Peyer's patch (tissue), 4 donors: ENCODE measurements at regions not wholly inside any gene's neighbourhood (a gene's known extent, or its start where the extent isn't known, plus 50 kb on each side); places are given as distances from the start of the nearest gene placed in this dataset.

Experiments used
- DNase-seq, 3 donors: peaks; one replicate each; pipeline ENCODE4 v3.0.0-alpha.2; 2017 to 2019
- H3K27ac ChIP-seq, 4 donors: fragments of 200-600 bp; sonication (generic); one replicate each; pipeline ENCODE4 v1.5.1; 2016 to 2019
- H3K27me3 ChIP-seq, 2 donors: fragments of 200-600 bp; sonication (generic); one replicate each; pipeline ENCODE4 v1.5.1; 2019
- H3K36me3 ChIP-seq, 3 donors: fragments of 200-600 bp; sonication (generic); one replicate each; pipeline ENCODE4 v1.5.1; 2016 to 2019
- H3K4me1 ChIP-seq, 4 donors: fragments of 200-600 bp; sonication (generic); one replicate each; pipeline ENCODE4 v1.5.1; 2016 to 2019
- H3K4me3 ChIP-seq, 4 donors: fragments of 200-600 bp; sonication (generic); 1 replicate in 3 of 4; 2 replicates in 1 of 4; pipeline ENCODE4 v1.5.1; 2016 to 2019; ENCODE audit warnings: mild to moderate bottlenecking in 1 of 4
- H3K9me3 ChIP-seq, 4 donors: fragments of 200-600 bp; sonication (generic); one replicate each; pipeline ENCODE4 v1.5.1; 2016 to 2019; ENCODE audit warnings: mild to moderate bottlenecking in 1 of 4
- CTCF ChIP-seq, 6 experiments: fragments of 450-650 bp in 4 of 6; fragments of 200-600 bp in 2 of 6; sonication (generic) in 1 of 6; IDR thresholded peaks; one replicate each; pipeline ENCODE4 v1.5.1; 2017 to 2019; ENCODE audit warnings: antibody characterized with exemption in 6 of 6, mild to moderate bottlenecking in 3 of 6, moderate library complexity in 1 of 6
- POLR2A ChIP-seq, 2 donors: fragments of 450-650 bp; IDR thresholded peaks; one replicate each; pipeline ENCODE4 v1.5.1; 2017; ENCODE audit warnings: antibody characterized with exemption in 2 of 2, mild to moderate bottlenecking in 2 of 2, moderate library complexity in 2 of 2

- no peaks in the 10 kb centered on the region for H3K36me3 ChIP-seq
- no peak overlapping the region for H3K4me3 ChIP-seq
- no peaks in the 10 kb centered on the region for H3K4me1 ChIP-seq
- TF ChIP-seq CTCF (IDR thresholded peaks at IDR 0.05) (no peak), POLR2A (IDR thresholded peaks at IDR 0.05) (no peak)
- H3K27me3 ChIP-seq, result no peaks in the 10 kb centered on the region
- no peaks in the 10 kb centered on the region for H3K9me3 ChIP-seq
- no peak overlapping the region for H3K27ac ChIP-seq
- DNase-seq, result no peak
These were observed 356.7 kb upstream of the RPS6KA3 start for GRCh38 chrX:20623448-20623847.

GRCh38 chrX:20620306-20620705 lies 353.6 kb upstream of the RPS6KA3 start:
- Histone ChIP-seq H3K4me1 (no peaks in the 10 kb centered on the region), H3K4me3 (no peak overlapping the region), H3K9me3 (no peaks in the 10 kb centered on the region), H3K27me3 (no peaks in the 10 kb centered on the region), H3K27ac (no peak overlapping the region), H3K36me3 (no peaks in the 10 kb centered on the region)
- TF ChIP-seq POLR2A (IDR thresholded peaks at IDR 0.05), result no peak
- TF ChIP-seq CTCF (IDR thresholded peaks at IDR 0.05), result no peak
- DNase-seq, result no peak

- no peak for DNase-seq
- no peaks in the 10 kb centered on the region for H3K27me3 ChIP-seq
- TF ChIP-seq CTCF (IDR thresholded peaks at IDR 0.05), result no peak
- H3K4me1 ChIP-seq, result no peaks in the 10 kb centered on the region
- H3K27ac ChIP-seq, result no peak overlapping the region
- no peak overlapping the region for H3K4me3 ChIP-seq
- no peaks in the 10 kb centered on the region for H3K9me3 ChIP-seq
- no peaks in the 10 kb centered on the region for H3K36me3 ChIP-seq
These were observed 343.3 kb upstream of the RPS6KA3 start for GRCh38 chrX:20609916-20610415.

GRCh38 chrX:20606831-20607230 lies 340.1 kb upstream of the RPS6KA3 start:
- Histone ChIP-seq H3K4me3 (no peak overlapping the region), H3K27ac (no peak overlapping the region), H3K27me3 (no peaks in the 10 kb centered on the region), H3K4me1 (no peaks in the 10 kb centered on the region), H3K9me3 (no peaks in the 10 kb centered on the region), H3K36me3 (no peaks in the 10 kb centered on the region)
- DNase-seq, result no peak
- TF ChIP-seq CTCF (IDR thresholded peaks at IDR 0.05) (no peak), POLR2A (IDR thresholded peaks at IDR 0.05) (no peak)

GRCh38 chrX:20596856-20597255 lies 330.1 kb upstream of the RPS6KA3 start:
- H3K27ac ChIP-seq, result no peak overlapping the region
- H3K27me3 ChIP-seq, result no peaks in the 10 kb centered on the region
- no peaks in the 10 kb centered on the region for H3K36me3 ChIP-seq
- no peak for DNase-seq
- no peak overlapping the region for H3K4me3 ChIP-seq
- no peak for TF ChIP-seq CTCF (IDR thresholded peaks at IDR 0.05)
- TF ChIP-seq POLR2A (IDR thresholded peaks at IDR 0.05), result no peak
- H3K4me1 ChIP-seq, result no peaks in the 10 kb centered on the region
- H3K9me3 ChIP-seq, result no peaks in the 10 kb centered on the region

- Histone ChIP-seq H3K27me3 (no peaks in the 10 kb centered on the region), H3K9me3 (no peaks in the 10 kb centered on the region), H3K27ac (no peak overlapping the region), H3K36me3 (no peaks in the 10 kb centered on the region), H3K4me3 (no peak overlapping the region), H3K4me1 (no peaks in the 10 kb centered on the region)
- DNase-seq, result no peak
- no peak for TF ChIP-seq CTCF (IDR thresholded peaks at IDR 0.05)
- no peak for TF ChIP-seq POLR2A (IDR thresholded peaks at IDR 0.05)
These were observed 329.3 kb upstream of the RPS6KA3 start for GRCh38 chrX:20595928-20596575.
